MG63 (cell line): ENCODE measurements at regions not wholly inside any gene's neighbourhood (a gene's known extent, or its start where the extent isn't known, plus 50 kb on each side); places are given as distances from the start of the nearest gene placed in this dataset.

Experiments used
- DNase-seq: peaks from one replicate; pipeline ENCODE4 v3.0.0-alpha.2; 2020
- H3K27me3 ChIP-seq: fragments of 250-450 bp; sonication (Bioruptor Pico); 2 replicates; pipeline ENCODE4 v1.5.1; 2020; ENCODE audit warnings: mild to moderate bottlenecking, moderate library complexity
- H3K36me3 ChIP-seq: fragments of 250-450 bp; sonication (Bioruptor Pico); 2 replicates; pipeline ENCODE4 v1.5.1; 2020; ENCODE audit warnings: mild to moderate bottlenecking, moderate library complexity
- H3K4me3 ChIP-seq: fragments of 250-450 bp; sonication (Bioruptor Pico); 2 replicates; pipeline ENCODE4 v1.5.1; 2020; ENCODE audit warnings: mild to moderate bottlenecking, moderate library complexity
- H3K9me3 ChIP-seq: fragments of 250-450 bp; sonication (Bioruptor Pico); 2 replicates; pipeline ENCODE4 v1.5.1; 2020; ENCODE audit warnings: mild to moderate bottlenecking, moderate library complexity

GRCh38 chr4:7130621-7131211, 61.6 kb upstream of the SORCS2 start:
- Histone ChIP-seq H3K27me3 (no peaks in the 10 kb centered on the region), H3K4me3 (no peak overlapping the region), H3K9me3 (peaks cover 4% of the 10 kb centered on the region), H3K36me3 (no peaks in the 10 kb centered on the region)
- no peak for DNase-seq

GRCh38 chr4:7129871-7130620, 62.2 kb upstream of the GRPEL1 start:
- DNase-seq = no peak
- Histone ChIP-seq H3K27me3 (no peaks in the 10 kb centered on the region), H3K36me3 (no peaks in the 10 kb centered on the region), H3K4me3 (no peak overlapping the region), H3K9me3 (peaks cover 4% of the 10 kb centered on the region)

GRCh38 chr4:7128644-7129043, 60.8 kb upstream of the GRPEL1 start:
- no peak overlapping the region for H3K4me3 ChIP-seq
- H3K9me3 ChIP-seq = peaks cover 4% of the 10 kb centered on the region
- no peak for DNase-seq
- no peaks in the 10 kb centered on the region for H3K36me3 ChIP-seq
- no peaks in the 10 kb centered on the region for H3K27me3 ChIP-seq

GRCh38 chr4:7128234-7128633, 60.4 kb upstream of the GRPEL1 start:
- H3K9me3 ChIP-seq = peaks cover 4% of the 10 kb centered on the region
- no peaks in the 10 kb centered on the region for H3K27me3 ChIP-seq
- DNase-seq = no peak
- H3K36me3 ChIP-seq = no peaks in the 10 kb centered on the region
- H3K4me3 ChIP-seq = no peak overlapping the region

- Histone ChIP-seq H3K9me3 (peaks cover under 1% of the 10 kb centered on the region), H3K4me3 (no peak overlapping the region), H3K36me3 (no peaks in the 10 kb centered on the region), H3K27me3 (no peaks in the 10 kb centered on the region)
- DNase-seq = no peak
Observed at GRCh38 chr4:7127576-7127975, 59.7 kb upstream of the GRPEL1 start.

GRCh38 chr4:7126981-7127380, 59.1 kb upstream of the GRPEL1 start:
- Histone ChIP-seq H3K9me3 (no peaks in the 10 kb centered on the region), H3K4me3 (no peak overlapping the region), H3K27me3 (no peaks in the 10 kb centered on the region), H3K36me3 (no peaks in the 10 kb centered on the region)
- DNase-seq = no peak

- H3K4me3 ChIP-seq = no peak overlapping the region
- peak; percentile 88 for DNase-seq
- H3K9me3 ChIP-seq = no peaks in the 10 kb centered on the region
- H3K36me3 ChIP-seq = no peaks in the 10 kb centered on the region
- H3K27me3 ChIP-seq = no peaks in the 10 kb centered on the region
Observed at GRCh38 chr4:7124689-7125442, 57.0 kb upstream of the GRPEL1 start.

GRCh38 chr4:7121866-7122653, 54.2 kb upstream of the GRPEL1 start:
- Histone ChIP-seq H3K4me3 (no peak overlapping the region), H3K36me3 (no peaks in the 10 kb centered on the region), H3K27me3 (no peaks in the 10 kb centered on the region), H3K9me3 (no peaks in the 10 kb centered on the region)
- no peak for DNase-seq

GRCh38 chr4:7121174-7121573, 53.3 kb upstream of the GRPEL1 start:
- H3K36me3 ChIP-seq = no peaks in the 10 kb centered on the region
- H3K27me3 ChIP-seq = no peaks in the 10 kb centered on the region
- DNase-seq = no peak
- H3K4me3 ChIP-seq = no peak overlapping the region
- no peaks in the 10 kb centered on the region for H3K9me3 ChIP-seq

GRCh38 chr4:7120341-7120740, 52.5 kb upstream of the GRPEL1 start:
- no peaks in the 10 kb centered on the region for H3K9me3 ChIP-seq
- H3K36me3 ChIP-seq = no peaks in the 10 kb centered on the region
- H3K4me3 ChIP-seq = no peak overlapping the region
- DNase-seq = no peak
- no peaks in the 10 kb centered on the region for H3K27me3 ChIP-seq

- Histone ChIP-seq H3K4me3 (no peak overlapping the region), H3K27me3 (no peaks in the 10 kb centered on the region), H3K9me3 (no peaks in the 10 kb centered on the region), H3K36me3 (no peaks in the 10 kb centered on the region)
- no peak for DNase-seq
Observed at GRCh38 chr4:7118013-7118832, 50.4 kb upstream of the GRPEL1 start.
